ENCODE measurements at regions not wholly inside any gene's neighbourhood (a gene's known extent, or its start where the extent isn't known, plus 50 kb on each side); places are given as distances from the start of the nearest gene placed in this dataset.
"Not testable (repeated sequence)": the region's sequence is repeated elsewhere in the genome, so short reads cannot be mapped to it uniquely, and the experiment has no call there.

GRCh38 chr1:2953688-2954285, 67.5 kb upstream of the ACTRT2 start:
- DNase-seq = no peak

DNA sequence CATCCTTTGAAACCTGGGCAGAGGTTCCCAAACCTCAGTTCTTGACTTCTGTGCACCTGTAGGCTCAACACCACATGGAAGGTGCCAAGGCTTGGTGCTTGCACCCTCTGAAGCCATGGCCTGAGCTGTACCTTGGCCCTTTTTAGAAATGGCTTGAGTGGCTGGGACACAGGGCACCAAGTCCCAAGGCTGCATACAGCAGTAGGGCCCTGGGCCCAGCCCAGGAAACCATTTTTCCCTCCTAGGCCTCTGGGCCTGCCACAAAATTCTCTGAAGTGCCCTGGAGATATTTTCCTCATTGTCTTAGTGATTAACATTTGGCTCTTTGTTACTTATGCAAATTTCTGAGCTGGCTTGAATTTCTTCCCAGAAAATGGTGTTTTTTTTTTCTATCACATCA, 65.6 kb upstream of the ACTRT2 start:
- DNase-seq = no peak

GRCh38 chr1:2956576-2956975, 64.7 kb upstream of the ACTRT2 start:
- no peak for DNase-seq

DNA sequence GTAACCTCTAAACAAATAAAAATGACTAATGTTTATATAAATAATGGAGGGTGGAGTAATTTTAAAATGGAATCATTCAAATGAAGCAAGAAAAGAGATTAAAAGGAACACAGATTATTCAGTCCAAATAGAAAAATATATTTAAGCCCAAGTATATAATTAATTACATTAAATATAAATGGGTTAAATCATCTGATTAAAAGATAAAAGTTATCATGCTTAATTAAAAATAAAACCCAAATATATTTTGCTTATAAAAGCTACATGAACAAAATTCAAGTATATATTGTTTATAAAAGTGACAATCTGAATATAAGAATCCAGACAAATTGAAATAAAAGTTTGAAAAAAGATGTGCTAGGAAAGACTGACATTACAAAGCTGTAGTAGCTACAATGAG, 63.9 kb upstream of the ACTRT2 start:
- DNase-seq = no peak

DNA sequence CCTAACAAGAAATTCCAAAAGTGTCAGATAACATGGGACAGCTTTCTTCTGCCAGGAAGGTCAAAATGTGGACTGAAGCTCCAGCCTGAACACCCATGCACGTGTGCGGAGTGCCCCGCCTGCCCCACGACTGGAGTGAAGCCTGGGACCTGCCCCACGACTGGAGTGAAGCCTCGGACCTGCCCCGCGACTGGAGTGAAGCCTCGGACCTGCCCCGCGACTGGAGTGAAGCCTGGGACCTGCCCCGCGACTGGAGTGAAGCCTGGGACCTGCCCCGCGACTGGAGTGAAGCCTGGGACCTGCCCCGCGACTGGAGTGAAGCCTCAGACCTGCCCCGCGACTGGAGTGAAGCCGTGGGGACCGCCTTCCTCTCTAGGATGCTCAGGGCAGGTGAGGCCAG, 61.4 kb upstream of the ACTRT2 start:
- not testable (repeated sequence) for DNase-seq

GRCh38 chr1:2961081-2961480, 60.2 kb upstream of the ACTRT2 start:
- no peak for DNase-seq

- no peak for DNase-seq
Observed at GRCh38 chr1:2961661-2962060, 59.6 kb upstream of the ACTRT2 start.

DNA sequence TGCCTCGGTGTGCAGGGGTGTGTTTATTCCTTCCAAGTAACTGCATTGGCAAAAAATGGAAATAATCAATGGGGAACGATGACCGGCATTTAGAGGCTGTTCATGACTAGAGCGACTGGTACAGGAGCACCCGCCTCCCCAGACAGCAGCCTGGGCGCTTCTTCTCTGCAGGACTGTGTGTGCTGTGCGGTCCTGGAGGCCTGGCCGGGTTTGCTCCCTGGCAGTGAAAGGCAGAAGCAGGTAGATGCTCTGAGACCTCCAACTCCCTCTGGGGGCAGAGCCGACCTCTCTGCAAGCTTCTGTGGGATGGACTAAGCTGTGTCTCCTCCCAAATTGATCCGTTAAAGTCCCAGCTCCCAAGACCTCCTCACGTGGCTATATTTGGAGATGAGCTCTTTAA, 59.2 kb upstream of the ACTRT2 start:
- DNase-seq = no peak

DNA sequence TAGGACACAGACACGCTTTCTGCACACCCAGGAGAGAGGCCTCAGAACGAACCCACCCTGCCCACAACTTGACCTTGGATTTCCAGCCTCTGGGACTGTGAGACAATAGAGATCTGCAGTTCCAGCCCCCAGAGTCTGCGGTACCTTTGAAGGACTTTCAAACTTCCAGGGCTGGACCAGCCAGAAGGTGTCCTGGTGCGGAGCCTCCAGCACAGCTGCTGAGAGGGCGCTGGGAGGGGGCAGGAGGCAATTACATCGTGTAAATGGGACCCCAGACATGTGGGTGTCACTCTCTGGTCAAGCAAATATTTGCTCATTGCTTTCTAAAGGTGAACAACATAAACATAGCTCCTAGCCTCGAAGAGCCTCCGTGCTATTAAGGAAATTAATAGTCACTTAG, 58.7 kb upstream of the ACTRT2 start:
- DNase-seq = no peak

- no peak for DNase-seq
Observed at GRCh38 chr1:2962946-2963345, 58.3 kb upstream of the ACTRT2 start.

DNA sequence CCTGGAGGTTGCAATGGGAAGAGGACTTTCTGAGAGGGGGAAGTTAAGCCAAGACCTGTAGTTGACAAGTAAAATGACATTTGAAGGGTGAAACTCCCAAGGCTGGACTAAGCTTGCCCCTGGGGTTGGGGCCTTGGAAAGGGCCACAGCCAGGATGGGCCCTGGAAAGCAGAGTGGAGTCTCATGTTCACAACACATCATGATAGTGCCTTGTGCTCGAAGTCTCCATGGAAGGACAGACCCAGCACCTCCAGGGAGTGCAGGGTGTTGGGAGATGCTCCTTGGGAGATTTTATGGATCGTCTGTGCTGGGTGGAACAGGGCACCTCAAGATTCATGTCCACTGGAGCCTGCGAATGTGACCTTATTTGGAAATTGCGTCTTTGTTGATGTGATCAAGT, 55.6 kb upstream of the ACTRT2 start:
- DNase-seq = no peak

DNA sequence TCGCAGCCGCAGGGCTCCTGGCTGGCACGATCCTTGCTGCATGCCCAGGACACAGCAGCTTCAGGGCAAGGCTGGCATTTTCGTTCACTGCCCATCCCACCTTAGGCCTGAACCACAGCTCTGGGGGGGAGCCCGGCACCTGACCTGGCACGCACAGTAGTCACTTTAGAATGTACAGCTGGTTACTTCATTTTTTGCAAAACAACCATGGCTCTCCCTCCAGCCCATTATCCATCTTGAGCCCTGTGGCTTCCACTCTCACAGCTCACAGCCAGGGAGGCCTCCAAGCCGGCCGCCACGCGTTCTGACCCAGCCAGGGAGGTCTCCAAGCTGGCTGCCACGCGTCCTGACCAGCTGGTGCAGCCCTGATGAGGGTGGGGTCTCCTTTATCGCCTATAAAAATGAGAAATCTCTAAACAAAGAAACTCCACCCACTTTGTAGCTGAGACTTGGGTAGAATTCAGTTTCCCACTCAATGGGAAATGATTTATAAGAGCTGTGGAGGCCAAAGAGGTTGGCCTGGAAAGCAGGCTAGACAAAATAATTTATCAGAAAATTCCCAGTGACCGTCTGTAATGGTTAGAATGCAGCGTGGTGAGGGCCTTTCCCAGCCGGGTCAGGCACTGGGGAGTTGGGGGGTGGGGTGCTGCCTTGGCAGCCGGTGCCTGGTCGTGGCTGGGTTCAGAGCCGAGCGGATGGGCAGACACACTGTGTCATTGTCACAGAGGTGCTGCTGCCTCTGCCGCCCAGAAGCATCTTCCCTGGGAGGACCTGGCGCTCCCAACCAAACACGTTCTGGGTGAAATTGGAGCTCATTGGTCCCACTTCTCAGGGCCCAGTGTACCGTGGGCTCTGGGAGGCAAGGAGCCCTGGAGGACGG, 54.6 kb upstream of the ACTRT2 start:
- DNase-seq = no peak

DNA sequence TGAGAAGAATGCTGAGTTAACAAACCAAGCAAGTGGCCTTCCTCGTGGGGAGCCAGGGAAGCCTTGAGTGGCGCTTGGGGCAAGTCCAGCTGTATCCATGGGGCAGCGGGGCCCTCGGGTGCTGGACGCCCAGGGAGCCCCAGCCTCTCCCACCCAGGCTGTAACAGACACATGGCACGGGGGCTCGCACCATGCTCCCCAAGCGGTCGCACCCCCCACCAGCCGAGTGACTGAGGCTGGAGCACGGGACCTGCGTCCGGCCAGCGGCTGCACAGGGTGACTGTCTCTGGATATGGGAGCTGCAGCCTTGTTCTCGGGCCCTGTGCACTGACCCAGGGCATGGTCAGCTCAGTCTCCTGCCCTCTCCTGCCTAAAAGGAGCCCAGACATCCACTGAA, 53.9 kb upstream of the ACTRT2 start:
- DNase-seq = no peak

GRCh38 chr1:2967881-2968280, 53.4 kb upstream of the ACTRT2 start:
- DNase-seq = no peak

DNA sequence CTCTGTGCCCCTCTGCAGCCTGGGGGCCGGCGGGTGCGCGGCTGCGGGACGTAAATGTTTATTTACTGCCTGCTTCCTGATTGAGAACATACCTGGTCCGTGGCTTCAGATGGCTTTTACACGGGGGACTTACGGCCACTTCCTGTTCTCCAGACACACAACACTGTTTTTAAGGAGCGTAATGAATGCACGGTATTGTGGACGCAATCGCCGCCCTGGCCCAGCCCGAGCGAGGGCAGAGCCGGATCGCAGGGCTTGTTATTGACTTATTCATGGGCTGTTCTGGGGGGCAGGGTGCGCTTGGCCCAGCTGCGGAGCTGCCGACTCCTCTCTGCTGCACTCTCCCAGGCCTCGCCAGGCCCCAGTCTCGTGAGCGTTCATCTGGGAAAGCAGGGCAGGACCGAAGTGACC, 52.8 kb upstream of the ACTRT2 start:
- no peak for DNase-seq

- DNase-seq = no peak
Observed at GRCh38 chr1:2969011-2969844, 52.0 kb upstream of the ACTRT2 start.

- DNase-seq = no peak
Observed at GRCh38 chr1:2969845-2970291, 51.4 kb upstream of the ACTRT2 start.

DNA sequence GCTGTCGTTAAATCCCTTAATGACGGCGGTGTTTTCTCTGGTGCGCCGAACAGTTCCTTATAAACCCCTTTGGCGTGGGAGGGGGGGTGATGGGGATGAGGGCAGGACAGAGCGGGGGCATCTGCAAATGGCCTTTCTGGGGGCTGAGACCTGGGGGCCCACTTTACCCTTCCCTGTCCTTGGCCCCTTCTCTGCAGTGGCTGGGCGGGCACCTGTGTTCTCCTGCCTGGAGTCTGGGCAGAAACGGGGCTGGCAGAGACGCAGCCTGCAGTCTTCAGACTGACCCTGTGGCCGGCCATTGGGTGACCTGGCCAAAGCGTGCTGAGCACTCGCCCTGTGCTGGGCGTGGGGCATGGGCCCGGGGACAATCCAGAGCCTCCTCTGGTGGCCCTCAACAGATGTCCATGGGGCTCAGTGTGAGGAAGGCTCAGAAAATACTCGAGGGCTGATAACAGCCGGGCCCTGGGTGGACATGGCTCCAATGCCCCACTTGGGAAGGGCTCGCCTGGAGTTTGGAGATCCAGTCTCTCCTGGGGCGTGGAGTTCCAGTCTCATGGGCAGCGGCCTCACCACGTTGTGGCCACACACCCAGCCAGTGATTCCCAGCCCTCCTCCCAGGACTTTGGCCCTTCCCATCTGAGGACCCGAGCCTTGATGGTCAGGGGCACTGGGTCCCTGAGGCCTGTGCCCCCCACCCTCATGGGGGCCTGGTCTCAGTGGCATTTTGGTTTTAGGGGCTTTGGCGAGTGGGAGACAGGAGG, 50.8 kb upstream of the ACTRT2 start:
- DNase-seq = no peak

GRCh38 chr1:2971101-2971501, 50.2 kb upstream of the ACTRT2 start:
- no peak for DNase-seq

Measured in activated T-cell treated with anti-CD3 and anti-CD28 coated beads for 4 hours (primary cell).